ENCODE measurements at regions not wholly inside any gene's neighbourhood (a gene's known extent, or its start where the extent isn't known, plus 50 kb on each side); places are given as distances from the start of the nearest gene placed in this dataset.

GRCh38 chr9:119609277-119609971, 240.2 kb upstream of the BRINP1 start:
- H3K27me3 Mint-ChIP-seq: no peaks in the 10 kb centered on the region

DNA sequence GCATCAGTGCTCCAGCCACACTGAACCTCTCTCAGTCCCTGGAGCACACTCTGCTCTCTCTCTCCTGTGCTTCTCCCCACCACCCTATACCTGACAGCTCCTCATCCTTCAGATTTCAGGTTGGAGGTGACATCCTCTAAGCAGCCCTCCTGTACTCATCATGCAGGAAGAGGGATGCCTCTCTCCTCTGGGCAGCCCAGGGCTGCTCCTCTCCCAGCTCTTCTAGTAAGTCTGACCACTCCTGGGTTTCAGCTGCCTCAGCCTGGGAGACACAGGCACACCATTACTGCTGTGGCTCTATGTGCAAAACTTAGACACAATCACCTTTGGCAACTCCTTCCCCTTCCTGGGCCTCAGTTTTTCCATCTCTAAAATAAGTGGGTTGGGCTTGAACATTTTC, 232.4 kb upstream of the BRINP1 start:
- DNase-seq: peak; percentile 15

More at GRCh38 chr9:119609277-119609971, 240.2 kb upstream of the BRINP1 start:
- Mint-ChIP-seq H3K4me3 (no peak overlapping the region), H3K36me3 (ENCODE audit: low read depth) (no peaks in the 10 kb centered on the region), H3K4me1 (no peaks in the 10 kb centered on the region), H3K27ac (no peak overlapping the region), H3K9me3 (no peaks in the 10 kb centered on the region)
- intact Hi-C loops (cut with micrococcal nuclease): no loop called here
- no peak for DNase-seq

DNA sequence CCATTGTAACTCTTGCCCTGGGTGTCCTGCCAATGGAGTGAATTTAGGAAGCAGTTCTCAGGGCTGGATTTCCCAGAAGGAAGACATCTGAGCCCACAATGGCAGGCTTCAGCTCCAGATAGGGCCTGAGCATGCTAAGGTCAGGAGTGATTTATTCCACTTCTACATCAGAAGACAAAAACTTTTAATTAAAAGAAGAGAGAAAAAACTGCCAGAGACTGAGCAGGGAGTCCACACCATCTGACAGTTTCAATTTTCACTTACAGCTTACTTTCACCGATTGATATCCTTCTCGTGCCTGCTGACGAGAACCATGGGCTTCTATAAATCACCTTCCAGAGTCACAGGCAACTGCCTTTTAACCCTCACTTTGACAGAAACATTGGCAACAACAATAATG, 228.3 kb upstream of the BRINP1 start:
- DNase-seq: no peak
- Mint-ChIP-seq H3K36me3 (ENCODE audit: low read depth) (no peaks in the 10 kb centered on the region), H3K9me3 (no peaks in the 10 kb centered on the region), H3K27me3 (no peaks in the 10 kb centered on the region), H3K27ac (no peak overlapping the region), H3K4me3 (no peak overlapping the region), H3K4me1 (no peaks in the 10 kb centered on the region)
- intact Hi-C loops (cut with micrococcal nuclease): no loop called here

More for the DNA sequence above, 232.4 kb upstream of the BRINP1 start:
- H3K4me1 Mint-ChIP-seq: no peaks in the 10 kb centered on the region
- intact Hi-C loops (cut with micrococcal nuclease): no loop called here
- H3K4me3 Mint-ChIP-seq: no peak overlapping the region
- H3K36me3 Mint-ChIP-seq (ENCODE audit: low read depth): no peaks in the 10 kb centered on the region
- H3K27ac Mint-ChIP-seq: no peak overlapping the region
- H3K9me3 Mint-ChIP-seq: no peaks in the 10 kb centered on the region
- H3K27me3 Mint-ChIP-seq: no peaks in the 10 kb centered on the region

DNA sequence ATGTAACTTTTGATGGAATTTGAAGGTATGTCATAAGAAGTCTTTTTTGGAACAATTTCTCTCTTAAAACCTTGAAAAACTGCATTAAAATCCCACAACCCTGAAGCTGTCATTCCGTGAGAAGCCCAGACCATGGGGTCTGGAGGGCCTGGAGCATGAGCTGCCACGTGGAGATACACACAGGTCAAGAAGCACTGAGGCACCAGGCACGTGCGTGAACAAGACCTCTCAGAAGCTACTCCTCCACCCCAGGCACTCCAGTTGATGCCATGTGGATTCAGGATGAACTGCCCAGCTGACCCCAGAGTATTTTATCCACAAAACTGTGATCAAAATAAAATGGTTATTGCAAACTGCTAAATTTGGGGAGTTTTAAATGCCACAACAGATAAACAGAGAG, 227.5 kb upstream of the BRINP1 start:
- no peak for DNase-seq
- no peaks in the 10 kb centered on the region for H3K9me3 Mint-ChIP-seq
- no peaks in the 10 kb centered on the region for H3K27me3 Mint-ChIP-seq
- intact Hi-C loops (cut with micrococcal nuclease): no loop called here
- no peak overlapping the region for H3K4me3 Mint-ChIP-seq
- H3K36me3 Mint-ChIP-seq (ENCODE audit: low read depth): no peaks in the 10 kb centered on the region
- no peak overlapping the region for H3K27ac Mint-ChIP-seq
- H3K4me1 Mint-ChIP-seq: no peaks in the 10 kb centered on the region

DNA sequence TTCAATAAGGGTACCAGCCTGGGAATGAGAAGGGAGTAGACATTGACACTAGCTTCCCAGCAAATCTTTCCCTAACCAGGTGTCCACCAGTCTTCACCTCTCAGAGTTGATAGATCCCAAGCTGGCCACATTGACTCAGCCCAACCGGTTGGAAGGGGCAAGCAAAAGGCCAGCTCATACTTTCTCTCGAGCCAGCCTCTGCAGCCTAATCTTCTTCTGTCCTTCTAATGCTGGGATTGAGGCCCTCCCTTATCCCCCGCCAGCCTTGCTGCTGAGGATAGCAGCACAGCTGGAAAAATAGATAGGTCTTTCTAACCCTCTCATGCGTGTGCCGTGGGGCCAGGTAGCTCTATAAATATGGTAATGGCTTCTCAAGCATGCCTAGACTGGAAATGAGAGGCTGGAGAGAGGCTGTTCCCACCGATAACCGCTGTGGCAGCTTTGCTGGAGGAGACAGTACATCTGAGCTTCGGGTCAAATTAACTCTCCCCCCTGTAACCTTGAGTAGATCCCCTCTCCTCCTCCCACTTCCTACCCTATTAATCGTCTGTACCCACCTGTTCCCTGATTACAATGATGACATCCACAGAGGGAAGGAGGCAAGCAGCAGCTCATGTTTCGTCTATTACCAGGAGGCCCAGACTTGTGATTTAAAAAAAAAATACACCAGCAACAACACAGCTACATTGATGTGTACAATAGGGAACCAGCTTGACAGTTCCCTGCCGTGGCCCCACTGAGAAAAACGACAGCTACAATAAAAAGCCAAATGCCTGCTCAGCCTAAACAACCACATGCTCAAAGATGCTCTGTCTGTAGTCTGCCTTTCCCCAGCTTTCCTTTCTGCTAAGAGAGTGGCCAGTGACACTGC, 219.9 kb upstream of the BRINP1 start:
- no peak overlapping the region for H3K4me3 Mint-ChIP-seq
- no peaks in the 10 kb centered on the region for H3K36me3 Mint-ChIP-seq (ENCODE audit: low read depth)
- intact Hi-C loops (cut with micrococcal nuclease): no loop called here
- no peaks in the 10 kb centered on the region for H3K27me3 Mint-ChIP-seq
- H3K4me1 Mint-ChIP-seq: no peaks in the 10 kb centered on the region
- no peaks in the 10 kb centered on the region for H3K9me3 Mint-ChIP-seq
- H3K27ac Mint-ChIP-seq: no peak overlapping the region
- DNase-seq: no peak

DNA sequence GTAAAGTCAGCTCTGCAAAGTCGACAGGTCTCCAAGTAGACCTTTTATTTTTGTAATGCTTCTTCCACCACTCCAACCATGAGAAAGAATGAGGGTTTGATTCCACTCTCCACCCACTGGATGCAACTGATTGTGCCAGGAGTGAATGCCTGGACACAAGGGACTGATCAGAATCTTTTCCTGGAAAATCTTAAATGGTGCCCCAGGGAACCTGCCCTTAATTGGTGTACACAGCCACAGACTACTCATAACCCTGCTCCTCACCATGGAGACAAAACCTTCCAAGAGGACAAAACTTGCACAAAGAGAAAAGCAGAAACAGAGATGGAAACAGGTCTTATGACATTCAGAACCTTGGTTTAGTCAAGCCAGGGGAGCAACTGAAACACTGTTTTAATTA, 208.6 kb upstream of the BRINP1 start:
- intact Hi-C loops (cut with micrococcal nuclease): no loop called here
- no peaks in the 10 kb centered on the region for H3K9me3 Mint-ChIP-seq
- H3K36me3 Mint-ChIP-seq (ENCODE audit: low read depth): no peaks in the 10 kb centered on the region
- DNase-seq: no peak
- H3K4me1 Mint-ChIP-seq: no peaks in the 10 kb centered on the region
- no peaks in the 10 kb centered on the region for H3K27me3 Mint-ChIP-seq
- no peak overlapping the region for H3K27ac Mint-ChIP-seq
- H3K4me3 Mint-ChIP-seq: no peak overlapping the region

GRCh38 chr9:119559986-119560385, 190.8 kb upstream of the BRINP1 start:
- Mint-ChIP-seq H3K27ac (no peak overlapping the region), H3K27me3 (peaks cover 2% of the 10 kb centered on the region), H3K9me3 (no peaks in the 10 kb centered on the region), H3K36me3 (ENCODE audit: low read depth) (no peaks in the 10 kb centered on the region), H3K4me1 (peaks cover 6% of the 10 kb centered on the region), H3K4me3 (no peak overlapping the region)
- intact Hi-C loops (cut with micrococcal nuclease): loop anchor here (5.0 to 10.0 kb wide), 2 partner anchors 917 to 975 kb away; no protein-coding TSS in a partner anchor
- no peak for DNase-seq

GRCh38 chr9:119559056-119559455, 189.8 kb upstream of the BRINP1 start:
- Mint-ChIP-seq H3K4me1 (peaks cover 6% of the 10 kb centered on the region), H3K36me3 (ENCODE audit: low read depth) (no peaks in the 10 kb centered on the region), H3K27me3 (peaks cover 2% of the 10 kb centered on the region), H3K4me3 (no peak overlapping the region), H3K27ac (no peak overlapping the region), H3K9me3 (no peaks in the 10 kb centered on the region)
- DNase-seq: no peak
- intact Hi-C loops (cut with micrococcal nuclease): loop anchor here (5.0 to 10.0 kb wide), 2 partner anchors 918 to 976 kb away; no protein-coding TSS in a partner anchor

DNA sequence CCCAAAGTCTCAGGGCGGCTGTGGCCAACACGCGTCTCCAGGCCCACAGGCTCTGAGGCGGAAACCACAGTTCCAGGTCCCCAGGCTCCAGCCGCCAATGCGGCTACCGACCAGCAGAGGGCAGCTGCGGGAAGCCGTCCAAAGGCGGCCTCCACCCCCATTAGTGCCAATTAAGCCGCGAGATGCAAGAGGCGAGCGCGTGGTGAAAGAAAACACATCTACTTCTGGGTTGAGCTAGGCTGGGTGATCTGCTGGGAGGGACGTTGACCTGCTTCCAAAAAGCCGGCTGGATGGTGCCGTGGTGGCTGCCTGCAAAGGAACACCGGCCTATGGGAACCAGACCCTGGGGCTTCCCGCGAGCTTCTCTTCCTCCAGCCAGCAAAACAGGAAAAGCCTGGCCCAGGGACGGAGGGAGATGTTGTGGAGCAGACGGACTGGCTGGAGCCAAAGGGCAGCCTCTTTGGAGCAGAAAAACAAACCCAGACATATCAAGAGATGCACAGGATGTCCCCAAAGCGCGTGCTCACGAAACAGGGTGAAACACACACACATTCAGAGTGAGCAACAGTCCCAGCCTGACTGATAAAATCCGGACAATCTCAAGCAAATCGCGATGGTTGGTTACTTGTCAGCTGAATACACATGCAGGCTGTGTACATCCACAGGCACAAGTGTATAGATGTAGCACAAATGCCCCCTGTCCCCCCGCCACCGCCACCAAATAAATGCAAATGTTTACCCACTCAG, 187.1 kb upstream of the BRINP1 start:
- Mint-ChIP-seq H3K9me3 (no peaks in the 10 kb centered on the region), H3K4me1 (peaks cover 6% of the 10 kb centered on the region), H3K27ac (no peak overlapping the region), H3K4me3 (peak overlapping the region; percentile 48), H3K36me3 (ENCODE audit: low read depth) (no peaks in the 10 kb centered on the region), H3K27me3 (peaks cover 2% of the 10 kb centered on the region)
- intact Hi-C loops (cut with micrococcal nuclease): loop anchor here (5.0 to 10.0 kb wide), 2 partner anchors 921 to 978 kb away; no protein-coding TSS in a partner anchor
- peak; percentile 88 for DNase-seq

- no peaks in the 10 kb centered on the region for H3K27me3 Mint-ChIP-seq
- H3K9me3 Mint-ChIP-seq: no peaks in the 10 kb centered on the region
- DNase-seq: no peak
- intact Hi-C loops (cut with micrococcal nuclease): no loop called here
- no peaks in the 10 kb centered on the region for H3K4me1 Mint-ChIP-seq
- no peak overlapping the region for H3K27ac Mint-ChIP-seq
- H3K36me3 Mint-ChIP-seq (ENCODE audit: low read depth): no peaks in the 10 kb centered on the region
- no peak overlapping the region for H3K4me3 Mint-ChIP-seq
Observed at GRCh38 chr9:119544492-119544891, 175.3 kb upstream of the BRINP1 start.

DNA sequence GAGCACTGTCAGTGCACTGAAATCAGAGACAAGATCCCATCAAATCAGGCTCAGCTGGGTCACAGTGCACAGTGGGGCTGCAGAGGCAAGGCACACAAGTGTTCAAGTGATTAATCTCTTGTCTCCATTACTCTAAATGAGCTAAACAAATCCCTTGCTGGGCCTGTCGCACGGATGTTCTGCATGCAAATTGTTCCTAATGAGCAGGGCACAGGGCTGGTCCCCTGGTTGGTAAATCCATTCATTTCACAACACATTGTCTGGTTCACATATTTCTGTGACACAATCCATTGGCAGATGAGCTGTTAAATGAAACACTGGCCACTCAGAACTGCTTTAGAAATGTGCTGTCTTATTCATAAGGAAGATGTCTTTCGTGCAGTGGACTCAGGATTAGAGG, 167.9 kb upstream of the BRINP1 start:
- intact Hi-C loops (cut with micrococcal nuclease): no loop called here
- Mint-ChIP-seq H3K36me3 (ENCODE audit: low read depth) (no peaks in the 10 kb centered on the region), H3K27me3 (no peaks in the 10 kb centered on the region), H3K4me3 (no peak overlapping the region), H3K9me3 (no peaks in the 10 kb centered on the region), H3K4me1 (no peaks in the 10 kb centered on the region), H3K27ac (no peak overlapping the region)
- DNase-seq: no peak

GRCh38 chr9:119533504-119533903, 164.3 kb upstream of the BRINP1 start:
- Mint-ChIP-seq H3K9me3 (no peaks in the 10 kb centered on the region), H3K27me3 (no peaks in the 10 kb centered on the region), H3K36me3 (ENCODE audit: low read depth) (no peaks in the 10 kb centered on the region), H3K27ac (no peak overlapping the region), H3K4me1 (no peaks in the 10 kb centered on the region), H3K4me3 (no peak overlapping the region)
- intact Hi-C loops (cut with micrococcal nuclease): no loop called here
- DNase-seq: no peak

DNA sequence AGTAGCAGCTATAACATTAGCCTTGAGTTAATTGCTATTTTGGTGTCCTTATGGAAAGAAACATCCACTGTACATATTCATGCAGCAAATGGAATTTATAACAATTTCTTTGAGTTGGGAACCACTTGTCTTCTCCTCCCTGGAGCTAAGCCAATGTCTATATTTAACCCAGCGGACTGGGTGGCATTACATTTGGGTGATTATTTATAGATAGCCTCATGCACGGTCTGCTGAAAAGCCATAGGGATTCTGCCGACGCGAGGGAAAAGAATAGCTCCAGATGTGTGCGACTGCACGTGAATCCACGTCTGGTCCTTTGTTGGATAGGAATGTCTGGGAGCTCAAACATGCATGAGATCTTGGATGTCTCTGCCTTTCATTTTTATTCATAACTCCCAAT, 157.5 kb upstream of the BRINP1 start:
- no peak overlapping the region for H3K27ac Mint-ChIP-seq
- intact Hi-C loops (cut with micrococcal nuclease): no loop called here
- H3K9me3 Mint-ChIP-seq: no peaks in the 10 kb centered on the region
- DNase-seq: no peak
- H3K27me3 Mint-ChIP-seq: no peaks in the 10 kb centered on the region
- H3K36me3 Mint-ChIP-seq (ENCODE audit: low read depth): no peaks in the 10 kb centered on the region
- no peaks in the 10 kb centered on the region for H3K4me1 Mint-ChIP-seq
- H3K4me3 Mint-ChIP-seq: no peak overlapping the region

- Mint-ChIP-seq H3K27me3 (no peaks in the 10 kb centered on the region), H3K9me3 (no peaks in the 10 kb centered on the region), H3K27ac (no peak overlapping the region), H3K4me3 (no peak overlapping the region), H3K36me3 (ENCODE audit: low read depth) (no peaks in the 10 kb centered on the region), H3K4me1 (no peaks in the 10 kb centered on the region)
- no peak for DNase-seq
- intact Hi-C loops (cut with micrococcal nuclease): no loop called here
Observed at GRCh38 chr9:119523508-119523907, 154.3 kb upstream of the BRINP1 start.
